Esophagus squamous epithelium (tissue), 5 donors: ENCODE measurements at regions not wholly inside any gene's neighbourhood (a gene's known extent, or its start where the extent isn't known, plus 50 kb on each side); places are given as distances from the start of the nearest gene placed in this dataset.

Experiments
- DNase-seq: peaks from one replicate; lab custom pipeline; 2025; lab: John Stamatoyannopoulos, UW
- H3K27ac ChIP-seq, 4 donors: fragments of 200-600 bp; sonication (generic); one replicate each; pipeline ENCODE4 v1.5.1; 2016 to 2019; ENCODE audit warnings: mild to moderate bottlenecking in 1 of 4
- H3K27me3 ChIP-seq, 4 donors: fragments of 200-600 bp; sonication (generic); 1 replicate in 3 of 4; 2 replicates in 1 of 4; pipeline versions ENCODE4 v1.5.1 to v1.6.0; 2017 to 2021; ENCODE audit warnings: antibody characterized with exemption in 1 of 4
- H3K36me3 ChIP-seq, 3 donors: fragments of 200-600 bp; sonication (generic); one replicate each; pipeline ENCODE4 v1.5.1; 2016 to 2019
- H3K4me1 ChIP-seq, 3 donors: fragments of 200-600 bp; sonication (generic); one replicate each; pipeline ENCODE4 v1.5.1; 2017 to 2019
- H3K4me3 ChIP-seq, 4 donors: fragments of 200-600 bp; sonication (generic); 1 replicate in 3 of 4; 2 replicates in 1 of 4; pipeline ENCODE4 v1.5.1; 2016 to 2019; ENCODE audit warnings: mild to moderate bottlenecking in 2 of 4, moderate library complexity in 1 of 4
- H3K9me3 ChIP-seq, 3 donors: fragments of 200-600 bp; sonication (generic); one replicate each; pipeline ENCODE4 v1.5.1; 2016 to 2019
- CTCF ChIP-seq, 6 experiments: fragments of 450-650 bp in 4 of 6; fragments of 200-600 bp in 2 of 6; sonication (generic) in 2 of 6; IDR thresholded peaks; one replicate each; pipeline ENCODE4 v1.5.1; 2016 to 2019; ENCODE audit warnings: antibody characterized with exemption in 6 of 6, mild to moderate bottlenecking in 4 of 6, moderate library complexity in 4 of 6
- POLR2A ChIP-seq, 4 donors: fragments of 450-650 bp; IDR thresholded peaks; one replicate each; pipeline ENCODE4 v1.6.1; 2017; ENCODE audit warnings: antibody characterized with exemption in 4 of 4, mild to moderate bottlenecking in 4 of 4, moderate library complexity in 3 of 4
- WGBS, 2 donors: methylation state at CpG; one replicate each; pipeline ENCODE4 v1.1.5; 2018; 5-methylcytosine and 5-hydroxymethylcytosine counted together
- intact Hi-C: fragments of 100-400 bp; cut with DNase I; formaldehyde crosslinking; loops from one replicate; pipeline ENCODE4 v1.15.0; 2022
- donor health status: DM: yes; HTN: yes; CAD: no.

GRCh38 chr10:89091496-89091895 lies 100.9 kb downstream of the FAS start:
- H3K4me1 ChIP-seq, result peaks cover 0 to 26% (median 6%) of the 10 kb centered on the region in 3 donors
- no peak overlapping the region for H3K4me3 ChIP-seq
- H3K9me3 ChIP-seq, result no peaks in the 10 kb centered on the region
- DNase-seq, result no peak
- no peaks in the 10 kb centered on the region for H3K27me3 ChIP-seq
- TF ChIP-seq POLR2A (IDR thresholded peaks at IDR 0.05) (no peak), CTCF (IDR thresholded peaks at IDR 0.05) (no peak)
- no peaks in the 10 kb centered on the region for H3K36me3 ChIP-seq
- H3K27ac ChIP-seq, result peak overlapping the region in 1 of 4 donors; percentile 42
- WGBS, 2 donors, result 52 to 62% methylated on average over 3 of the region's 3 CpGs
- intact Hi-C loops, result no loop called here

GRCh38 chr10:89090756-89091445 lies 100.3 kb downstream of the FAS start:
- H3K4me3 ChIP-seq, result no peak overlapping the region
- TF ChIP-seq POLR2A (IDR thresholded peaks at IDR 0.05), result no peak
- no peak for TF ChIP-seq CTCF (IDR thresholded peaks at IDR 0.05)
- H3K36me3 ChIP-seq, result no peaks in the 10 kb centered on the region
- peaks cover 0 to 20% (median 6%) of the 10 kb centered on the region in 3 donors for H3K4me1 ChIP-seq
- intact Hi-C loops, result no loop called here
- DNase-seq, result no peak
- no peaks in the 10 kb centered on the region for H3K9me3 ChIP-seq
- H3K27me3 ChIP-seq, result no peaks in the 10 kb centered on the region
- peak overlapping the region in 1 of 4 donors; percentile 42 for H3K27ac ChIP-seq
- 53 to 57% methylated on average over 6 of the region's 6 CpGs for WGBS, 2 donors

GRCh38 chr10:89086801-89087521 lies 96.4 kb downstream of the FAS start:
- Histone ChIP-seq H3K36me3 (no peaks in the 10 kb centered on the region), H3K27me3 (no peaks in the 10 kb centered on the region), H3K27ac (peak overlapping the region; percentile 36 to 83 (median 62)), H3K4me3 (peak overlapping the region in 2 of 4 donors; percentile 1 to 41), H3K9me3 (no peaks in the 10 kb centered on the region), H3K4me1 (peaks cover 0 to 14% (median 13%) of the 10 kb centered on the region in 3 donors)
- DNase-seq, result no peak
- intact Hi-C loops, result no loop called here
- WGBS, 2 donors, result 49 to 64% methylated on average over 11 to 12 of the region's 13 CpGs
- TF ChIP-seq POLR2A (IDR thresholded peaks at IDR 0.05), result no peak
- TF ChIP-seq CTCF (IDR thresholded peaks at IDR 0.05), result no peak

GRCh38 chr10:89085153-89085552 lies 94.6 kb downstream of the FAS start:
- no peaks in the 10 kb centered on the region for H3K27me3 ChIP-seq
- intact Hi-C loops, result no loop called here
- TF ChIP-seq CTCF (IDR thresholded peaks at IDR 0.05) (no peak), POLR2A (IDR thresholded peaks at IDR 0.05) (no peak)
- no peak overlapping the region for H3K4me3 ChIP-seq
- H3K36me3 ChIP-seq, result no peaks in the 10 kb centered on the region
- WGBS, 2 donors, result 82 to 93% methylated on average over 4 of the region's 4 CpGs
- no peaks in the 10 kb centered on the region for H3K9me3 ChIP-seq
- DNase-seq, result no peak
- H3K4me1 ChIP-seq, result peaks cover 0 to 7% (median 0%) of the 10 kb centered on the region in 3 donors
- no peak overlapping the region for H3K27ac ChIP-seq

- TF ChIP-seq POLR2A (IDR thresholded peaks at IDR 0.05) (no peak), CTCF (IDR thresholded peaks at IDR 0.05) (no peak)
- no peaks in the 10 kb centered on the region for H3K27me3 ChIP-seq
- intact Hi-C loops, result no loop called here
- no peaks in the 10 kb centered on the region for H3K36me3 ChIP-seq
- H3K4me1 ChIP-seq, result peaks cover 0 to 7% (median 7%) of the 10 kb centered on the region in 3 donors
- H3K9me3 ChIP-seq, result no peaks in the 10 kb centered on the region
- WGBS, 2 donors, result 59 to 71% methylated on average over 5 of the region's 5 CpGs
- H3K27ac ChIP-seq, result no peak overlapping the region
- no peak overlapping the region for H3K4me3 ChIP-seq
- DNase-seq, result no peak
These were observed 91.5 kb downstream of the FAS start for GRCh38 chr10:89082086-89082485.
